Esophagus squamous epithelium (tissue), 5 donors: ENCODE measurements at regions not wholly inside any gene's neighbourhood (a gene's known extent, or its start where the extent isn't known, plus 50 kb on each side); places are given as distances from the start of the nearest gene placed in this dataset.

Experiments used
- DNase-seq: peaks from one replicate; lab custom pipeline; 2025; lab: John Stamatoyannopoulos, UW
- H3K27ac ChIP-seq, 4 donors: fragments of 200-600 bp; sonication (generic); one replicate each; pipeline ENCODE4 v1.5.1; 2016 to 2019; ENCODE audit warnings: mild to moderate bottlenecking in 1 of 4
- H3K27me3 ChIP-seq, 4 donors: fragments of 200-600 bp; sonication (generic); 1 replicate in 3 of 4; 2 replicates in 1 of 4; pipeline versions ENCODE4 v1.5.1 to v1.6.0; 2017 to 2021; ENCODE audit warnings: antibody characterized with exemption in 1 of 4
- H3K36me3 ChIP-seq, 3 donors: fragments of 200-600 bp; sonication (generic); one replicate each; pipeline ENCODE4 v1.5.1; 2016 to 2019
- H3K4me1 ChIP-seq, 3 donors: fragments of 200-600 bp; sonication (generic); one replicate each; pipeline ENCODE4 v1.5.1; 2017 to 2019
- H3K4me3 ChIP-seq, 4 donors: fragments of 200-600 bp; sonication (generic); 1 replicate in 3 of 4; 2 replicates in 1 of 4; pipeline ENCODE4 v1.5.1; 2016 to 2019; ENCODE audit warnings: mild to moderate bottlenecking in 2 of 4, moderate library complexity in 1 of 4
- H3K9me3 ChIP-seq, 3 donors: fragments of 200-600 bp; sonication (generic); one replicate each; pipeline ENCODE4 v1.5.1; 2016 to 2019
- POLR2A ChIP-seq, 4 donors: fragments of 450-650 bp; IDR thresholded peaks; one replicate each; pipeline ENCODE4 v1.6.1; 2017; ENCODE audit warnings: antibody characterized with exemption in 4 of 4, mild to moderate bottlenecking in 4 of 4, moderate library complexity in 3 of 4
- WGBS, 2 donors: methylation state at CpG; one replicate each; pipeline ENCODE4 v1.1.5; 2018; 5-methylcytosine and 5-hydroxymethylcytosine counted together
- intact Hi-C: fragments of 100-400 bp; cut with DNase I; formaldehyde crosslinking; loops from one replicate; pipeline ENCODE4 v1.15.0; 2022
- TF ChIP-seq, protein P1 (sequence below), 6 experiments: fragments of 450-650 bp in 4 of 6; fragments of 200-600 bp in 2 of 6; sonication (generic) in 2 of 6; IDR thresholded peaks; one replicate each; pipeline ENCODE4 v1.5.1; 2016 to 2019; ENCODE audit warnings: antibody characterized with exemption in 6 of 6, mild to moderate bottlenecking in 4 of 6, moderate library complexity in 4 of 6
- donor health status: DM: yes; HTN: yes; CAD: no.

DNA sequence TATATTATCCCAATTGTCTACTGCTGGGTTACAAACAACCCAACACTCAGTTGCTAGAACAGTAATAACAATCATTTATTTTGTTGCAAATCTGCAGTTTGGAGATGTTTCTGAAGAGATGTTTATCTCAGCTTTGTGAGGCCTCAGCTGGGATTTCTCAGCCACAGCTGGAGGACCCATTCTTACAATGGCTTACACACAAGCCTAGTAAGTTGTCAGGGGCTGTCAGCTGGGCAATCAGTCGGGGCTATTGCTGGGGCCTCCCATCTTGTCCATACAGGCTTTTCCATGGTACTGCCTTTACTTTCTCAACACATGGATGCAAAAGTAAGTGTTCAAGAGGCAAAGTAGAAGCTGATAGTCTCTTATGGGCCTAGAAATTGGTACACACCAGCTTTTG, 491.7 kb upstream of the NXPH2 start:
- intact Hi-C loops, result no loop called here
- H3K36me3 ChIP-seq, result no peaks in the 10 kb centered on the region
- H3K4me1 ChIP-seq, result no peaks in the 10 kb centered on the region
- no peaks in the 10 kb centered on the region for H3K9me3 ChIP-seq
- no peak for DNase-seq
- 20 to 56% methylated on average over 1 of the region's 1 CpG for WGBS, 2 donors
- no peak for TF ChIP-seq POLR2A (IDR thresholded peaks at IDR 0.05)
- TF ChIP-seq, protein P1, sequence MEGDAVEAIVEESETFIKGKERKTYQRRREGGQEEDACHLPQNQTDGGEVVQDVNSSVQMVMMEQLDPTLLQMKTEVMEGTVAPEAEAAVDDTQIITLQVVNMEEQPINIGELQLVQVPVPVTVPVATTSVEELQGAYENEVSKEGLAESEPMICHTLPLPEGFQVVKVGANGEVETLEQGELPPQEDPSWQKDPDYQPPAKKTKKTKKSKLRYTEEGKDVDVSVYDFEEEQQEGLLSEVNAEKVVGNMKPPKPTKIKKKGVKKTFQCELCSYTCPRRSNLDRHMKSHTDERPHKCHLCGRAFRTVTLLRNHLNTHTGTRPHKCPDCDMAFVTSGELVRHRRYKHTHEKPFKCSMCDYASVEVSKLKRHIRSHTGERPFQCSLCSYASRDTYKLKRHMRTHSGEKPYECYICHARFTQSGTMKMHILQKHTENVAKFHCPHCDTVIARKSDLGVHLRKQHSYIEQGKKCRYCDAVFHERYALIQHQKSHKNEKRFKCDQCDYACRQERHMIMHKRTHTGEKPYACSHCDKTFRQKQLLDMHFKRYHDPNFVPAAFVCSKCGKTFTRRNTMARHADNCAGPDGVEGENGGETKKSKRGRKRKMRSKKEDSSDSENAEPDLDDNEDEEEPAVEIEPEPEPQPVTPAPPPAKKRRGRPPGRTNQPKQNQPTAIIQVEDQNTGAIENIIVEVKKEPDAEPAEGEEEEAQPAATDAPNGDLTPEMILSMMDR (IDR thresholded peaks at IDR 0.05), result no peak
- no peak overlapping the region for H3K4me3 ChIP-seq
- no peak overlapping the region for H3K27ac ChIP-seq
- H3K27me3 ChIP-seq, result no peaks in the 10 kb centered on the region

DNA sequence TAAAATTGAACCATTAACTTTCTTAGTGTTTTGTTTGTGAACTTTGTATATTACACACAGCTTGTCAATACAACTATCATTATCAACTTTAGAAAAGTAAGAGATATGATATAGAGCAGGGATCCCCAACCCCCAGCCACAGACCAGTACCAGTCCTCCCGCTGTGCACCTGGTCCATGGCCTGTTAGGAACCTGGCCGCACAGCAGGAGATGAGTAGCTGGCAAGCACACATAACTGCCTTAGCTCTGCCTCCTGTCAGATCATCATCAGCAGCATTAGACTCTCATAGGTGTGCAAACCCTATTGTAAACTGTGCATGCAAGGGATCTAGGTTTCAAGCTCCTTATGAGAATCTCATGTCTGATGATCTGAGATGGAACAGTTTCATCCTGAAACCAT, 491.0 kb upstream of the NXPH2 start:
- Histone ChIP-seq H3K4me3 (no peak overlapping the region), H3K9me3 (no peaks in the 10 kb centered on the region), H3K27me3 (no peaks in the 10 kb centered on the region), H3K4me1 (no peaks in the 10 kb centered on the region), H3K27ac (no peak overlapping the region), H3K36me3 (no peaks in the 10 kb centered on the region)
- TF ChIP-seq, protein P1 (IDR thresholded peaks at IDR 0.05), result no peak
- TF ChIP-seq POLR2A (IDR thresholded peaks at IDR 0.05), result no peak
- intact Hi-C loops, result no loop called here
- DNase-seq, result no peak
- 88 to 89% methylated on average over 2 of the region's 2 CpGs for WGBS, 2 donors

DNA sequence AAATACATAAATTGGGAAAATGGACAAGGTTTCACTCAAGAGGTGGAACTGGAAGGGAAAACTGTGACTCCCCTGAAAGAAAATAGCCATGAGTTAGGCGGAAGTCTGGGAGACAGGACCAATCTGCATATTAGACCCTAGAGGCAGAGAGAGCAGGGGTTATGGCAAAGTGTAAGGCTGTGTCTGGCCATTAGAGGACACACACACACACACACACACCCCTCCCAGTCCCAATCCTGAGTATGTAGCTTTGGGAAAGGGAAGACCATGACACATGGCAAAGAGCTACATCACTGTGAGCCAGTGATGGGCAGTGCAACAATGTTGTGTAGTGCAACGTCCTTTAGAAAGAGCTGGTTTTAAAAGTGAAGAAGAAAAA, 479.9 kb upstream of the NXPH2 start:
- no peak for DNase-seq
- H3K4me3 ChIP-seq, result no peak overlapping the region
- H3K4me1 ChIP-seq, result no peaks in the 10 kb centered on the region
- 66 to 71% methylated on average over 2 of the region's 2 CpGs for WGBS, 2 donors
- H3K36me3 ChIP-seq, result no peaks in the 10 kb centered on the region
- H3K27me3 ChIP-seq, result no peaks in the 10 kb centered on the region
- intact Hi-C loops, result no loop called here
- no peak overlapping the region for H3K27ac ChIP-seq
- no peaks in the 10 kb centered on the region for H3K9me3 ChIP-seq
- no peak for TF ChIP-seq POLR2A (IDR thresholded peaks at IDR 0.05)
- TF ChIP-seq, protein P1 (IDR thresholded peaks at IDR 0.05), result no peak

DNA sequence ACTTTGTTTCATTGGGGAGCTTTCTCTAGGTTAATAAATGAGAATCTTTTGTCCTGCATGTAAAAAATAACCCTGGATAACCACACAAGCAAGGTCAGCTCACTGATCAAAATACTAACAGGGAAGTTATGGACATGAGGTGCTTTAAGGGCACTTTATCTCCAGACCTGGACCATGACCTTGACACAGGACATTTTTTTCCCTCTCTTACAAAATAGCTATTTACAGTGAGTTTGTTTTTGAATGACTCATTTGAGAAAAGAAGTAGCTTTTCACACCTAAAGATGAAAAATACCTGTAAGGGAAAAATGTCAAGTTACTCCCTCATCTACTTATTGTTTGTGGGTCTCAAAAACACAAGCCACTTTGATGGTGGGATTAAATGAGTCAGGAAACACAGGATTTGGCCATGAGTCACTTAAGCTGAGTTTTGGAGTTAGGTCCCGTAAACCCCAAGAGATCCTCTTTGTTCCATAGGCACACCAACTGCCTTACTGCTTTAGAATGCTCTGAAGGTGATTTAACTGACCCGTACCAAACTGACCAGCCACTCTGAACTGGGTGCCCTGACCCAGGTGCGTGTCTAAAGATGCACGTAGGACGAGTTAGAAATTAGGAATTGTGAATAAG, 479.3 kb upstream of the NXPH2 start:
- no peak overlapping the region for H3K27ac ChIP-seq
- DNase-seq, result no peak
- no peaks in the 10 kb centered on the region for H3K27me3 ChIP-seq
- no peak overlapping the region for H3K4me3 ChIP-seq
- TF ChIP-seq, protein P1 (IDR thresholded peaks at IDR 0.05), result no peak
- TF ChIP-seq POLR2A (IDR thresholded peaks at IDR 0.05), result no peak
- H3K4me1 ChIP-seq, result no peaks in the 10 kb centered on the region
- no peaks in the 10 kb centered on the region for H3K9me3 ChIP-seq
- 72 to 76% methylated on average over 5 of the region's 5 CpGs for WGBS, 2 donors
- H3K36me3 ChIP-seq, result no peaks in the 10 kb centered on the region
- intact Hi-C loops, result no loop called here

DNA sequence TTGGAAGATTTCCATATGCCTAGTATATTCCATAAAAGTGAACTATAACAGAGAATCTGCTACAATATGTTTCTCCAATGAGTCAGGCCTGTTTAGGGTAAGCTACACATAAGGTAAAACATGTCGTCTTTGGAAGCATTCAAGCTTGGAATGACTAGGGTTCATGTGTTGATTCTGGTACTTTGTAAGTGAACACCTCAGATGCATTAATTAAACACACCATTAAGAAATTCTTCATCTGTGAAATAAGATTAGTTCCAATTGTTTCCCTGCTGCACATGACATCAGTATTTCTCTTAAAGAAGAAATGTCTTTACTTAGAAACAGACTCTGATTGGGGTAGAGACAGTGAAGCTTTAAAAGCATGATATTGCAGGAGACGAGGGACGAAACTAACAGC, 461.1 kb upstream of the NXPH2 start:
- DNase-seq, result no peak
- TF ChIP-seq, protein P1 (IDR thresholded peaks at IDR 0.05), result no peak
- no peak for TF ChIP-seq POLR2A (IDR thresholded peaks at IDR 0.05)
- intact Hi-C loops, result no loop called here
- H3K27me3 ChIP-seq, result no peaks in the 10 kb centered on the region
- no peak overlapping the region for H3K4me3 ChIP-seq
- no peaks in the 10 kb centered on the region for H3K9me3 ChIP-seq
- WGBS, 2 donors, result 74 to 75% methylated on average over 3 of the region's 3 CpGs
- H3K36me3 ChIP-seq, result no peaks in the 10 kb centered on the region
- H3K27ac ChIP-seq, result no peak overlapping the region
- no peaks in the 10 kb centered on the region for H3K4me1 ChIP-seq
